AG09309 (cell line): ENCODE measurements at regions not wholly inside any gene's neighbourhood (a gene's known extent, or its start where the extent isn't known, plus 50 kb on each side); places are given as distances from the start of the nearest gene placed in this dataset.

Experiments
- DNase-seq: peaks from one replicate; pipeline ENCODE4 v3.0.0-alpha.2; 2010; ENCODE audit warnings: low read depth
- H3K4me3 ChIP-seq: 2 replicates; pipeline ENCODE4 v1.5.1; 2011; ENCODE audit warnings: mild to moderate bottlenecking, low read depth, low read length, moderate library complexity; ENCODE audit not compliant: control insufficient read depth
- TF ChIP-seq, protein P1 (sequence below): IDR thresholded peaks from 2 replicates; pipeline ENCODE4 v1.5.1; 2011; ENCODE audit warnings: mild to moderate bottlenecking, low read depth, low read length, inconsistent platforms; ENCODE audit not compliant: insufficient read depth, control insufficient read depth; ENCODE audit errors: missing control alignments

GRCh38 chr5:17828681-17829080, 194.4 kb downstream of the TAF11L14 start:
- H3K4me3 ChIP-seq: no peak overlapping the region
- DNase-seq: no peak
- TF ChIP-seq, protein P1, sequence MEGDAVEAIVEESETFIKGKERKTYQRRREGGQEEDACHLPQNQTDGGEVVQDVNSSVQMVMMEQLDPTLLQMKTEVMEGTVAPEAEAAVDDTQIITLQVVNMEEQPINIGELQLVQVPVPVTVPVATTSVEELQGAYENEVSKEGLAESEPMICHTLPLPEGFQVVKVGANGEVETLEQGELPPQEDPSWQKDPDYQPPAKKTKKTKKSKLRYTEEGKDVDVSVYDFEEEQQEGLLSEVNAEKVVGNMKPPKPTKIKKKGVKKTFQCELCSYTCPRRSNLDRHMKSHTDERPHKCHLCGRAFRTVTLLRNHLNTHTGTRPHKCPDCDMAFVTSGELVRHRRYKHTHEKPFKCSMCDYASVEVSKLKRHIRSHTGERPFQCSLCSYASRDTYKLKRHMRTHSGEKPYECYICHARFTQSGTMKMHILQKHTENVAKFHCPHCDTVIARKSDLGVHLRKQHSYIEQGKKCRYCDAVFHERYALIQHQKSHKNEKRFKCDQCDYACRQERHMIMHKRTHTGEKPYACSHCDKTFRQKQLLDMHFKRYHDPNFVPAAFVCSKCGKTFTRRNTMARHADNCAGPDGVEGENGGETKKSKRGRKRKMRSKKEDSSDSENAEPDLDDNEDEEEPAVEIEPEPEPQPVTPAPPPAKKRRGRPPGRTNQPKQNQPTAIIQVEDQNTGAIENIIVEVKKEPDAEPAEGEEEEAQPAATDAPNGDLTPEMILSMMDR: no peak

GRCh38 chr5:17829456-17829855, 195.2 kb downstream of the TAF11L14 start:
- TF ChIP-seq, protein P1: no peak
- no peak overlapping the region for H3K4me3 ChIP-seq
- no peak for DNase-seq

DNA sequence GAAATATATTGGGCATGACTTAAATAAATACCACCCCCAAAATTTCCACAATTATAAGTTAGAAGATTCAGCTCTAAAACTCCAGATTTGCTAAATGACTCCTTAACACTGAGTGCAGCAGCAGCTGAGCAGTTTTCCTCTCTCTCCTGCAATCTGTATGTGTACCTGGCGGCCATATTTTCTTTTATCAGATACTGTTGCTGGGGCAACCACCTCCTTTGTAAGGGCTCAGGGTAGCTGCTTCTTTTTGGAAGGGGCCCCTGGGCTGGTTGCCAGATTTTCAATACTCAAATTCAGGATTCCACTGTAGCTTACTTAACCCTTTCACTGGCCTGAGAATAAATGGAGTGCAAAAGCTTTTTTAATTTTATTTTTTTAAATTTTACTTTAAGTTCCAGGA, 197.0 kb downstream of the TAF11L14 start:
- H3K4me3 ChIP-seq: no peak overlapping the region
- DNase-seq: no peak
- TF ChIP-seq, protein P1: no peak

DNA sequence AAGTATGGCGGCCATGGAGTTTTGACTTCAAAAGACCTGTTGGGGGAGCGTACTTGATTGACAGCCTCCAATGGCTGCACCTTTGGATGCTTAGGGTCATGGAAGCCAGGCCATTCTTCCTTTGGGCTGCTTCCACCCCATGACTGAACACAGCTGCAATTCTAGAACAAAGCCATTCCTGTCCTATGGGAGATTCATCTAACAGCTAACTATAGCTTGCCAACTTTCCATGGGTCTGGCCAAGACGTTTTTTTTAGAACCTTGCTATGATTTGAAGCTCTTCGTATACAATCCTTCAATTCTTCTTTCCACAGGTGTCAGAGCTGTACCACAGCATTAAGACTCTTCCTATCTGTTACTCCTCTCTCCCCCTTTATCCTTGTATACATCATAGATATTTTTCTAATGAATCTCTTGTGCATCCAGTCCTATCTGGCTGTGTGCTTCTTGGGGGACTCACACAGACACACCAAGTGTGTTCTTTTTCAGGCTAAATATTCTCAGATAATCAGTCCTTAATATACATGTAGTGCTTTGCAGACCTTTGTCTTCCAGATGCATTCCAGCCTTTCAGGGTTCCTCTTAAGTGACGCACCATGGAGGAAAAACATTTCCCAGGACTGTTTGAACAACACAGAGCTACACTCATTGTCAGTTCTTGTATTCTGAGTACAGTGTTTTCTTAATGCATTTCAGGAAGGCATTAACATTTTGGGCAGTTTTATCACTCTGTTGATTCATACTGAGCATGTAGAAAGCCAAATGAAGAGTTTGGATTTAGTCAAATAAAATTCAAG, 198.9 kb downstream of the TAF11L14 start:
- TF ChIP-seq, protein P1: no peak
- H3K4me3 ChIP-seq: no peak overlapping the region
- DNase-seq: no peak

DNA sequence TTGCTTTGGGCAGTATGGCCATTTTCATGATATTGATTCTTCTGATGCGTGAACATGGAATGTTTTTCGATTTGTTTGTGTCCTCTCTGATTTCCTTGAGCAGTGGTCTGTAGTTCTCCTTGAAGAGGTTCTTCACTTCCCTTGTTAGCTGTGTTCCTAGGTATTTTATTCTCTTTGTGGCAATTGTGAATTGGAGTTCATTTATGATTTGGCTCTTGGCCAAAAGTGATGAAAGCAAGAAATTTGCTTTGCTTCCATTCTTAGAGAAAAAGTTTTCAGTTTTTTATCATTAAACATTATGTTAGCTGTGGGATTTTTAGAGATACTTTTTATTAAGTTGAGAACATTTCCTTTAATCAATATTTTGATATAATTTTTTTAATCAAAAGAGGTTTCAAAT, 203.5 kb downstream of the TAF11L14 start:
- no peak for DNase-seq
- TF ChIP-seq, protein P1: no peak
- H3K4me3 ChIP-seq: no peak overlapping the region

- H3K4me3 ChIP-seq: no peak overlapping the region
- TF ChIP-seq, protein P1: no peak
- no peak for DNase-seq
These were observed 204.2 kb downstream of the TAF11L14 start for GRCh38 chr5:17838469-17838868.
